ENCODE measurements at regions not wholly inside any gene's neighbourhood (a gene's known extent, or its start where the extent isn't known, plus 50 kb on each side); places are given as distances from the start of the nearest gene placed in this dataset.

DNA sequence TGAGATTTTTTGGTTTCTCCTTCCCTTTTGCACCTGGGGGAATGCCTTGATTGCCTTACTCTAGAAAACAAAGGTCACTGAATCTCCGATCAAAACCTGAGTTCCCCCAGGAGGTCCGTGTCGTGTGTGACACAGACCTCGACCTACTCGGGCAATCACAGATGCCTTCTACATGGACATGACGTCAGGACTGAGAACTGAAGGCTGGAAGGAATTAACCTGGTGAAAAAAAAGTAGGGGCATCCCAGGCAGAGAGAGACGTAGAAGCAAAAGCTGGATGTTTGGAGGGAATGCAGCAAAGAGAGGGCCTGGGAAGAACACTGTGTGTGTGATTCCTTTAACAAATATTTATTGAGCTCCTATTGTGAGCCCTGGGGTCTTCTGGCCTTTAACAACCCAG is 178.0 kb downstream of the PRDM2 start:
- in situ Hi-C loops (cut with HindIII; ENCODE audit: low pct_unique_long_range_greater_than_20kb, low sequenced_read_pairs): no loop called here

DNA sequence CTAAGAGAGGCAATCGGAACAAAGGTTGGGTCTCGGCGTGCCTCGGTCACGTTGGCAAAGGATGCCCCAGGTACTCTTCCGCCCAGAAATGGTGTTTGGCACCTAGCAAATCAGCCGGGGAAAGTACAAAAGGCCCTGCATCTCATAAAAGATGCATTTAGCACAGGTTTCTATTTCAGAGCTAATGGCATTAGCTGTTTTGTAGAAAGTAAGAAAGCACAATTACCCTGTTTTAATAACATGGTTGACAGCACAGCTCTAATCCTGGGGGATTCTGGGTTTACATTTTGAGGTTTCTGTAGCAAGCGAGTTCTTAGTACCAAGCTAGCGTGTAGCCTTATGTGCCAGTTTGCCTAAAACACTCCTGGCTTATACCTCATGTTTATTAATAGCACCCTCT is 178.5 kb downstream of the PRDM2 start:
- no peak for DNase-seq (ENCODE audit: low read depth, low spot score)

More for the DNA sequence above, 178.0 kb downstream of the PRDM2 start:
- DNase-seq (ENCODE audit: low read depth, low spot score): no peak

DNA sequence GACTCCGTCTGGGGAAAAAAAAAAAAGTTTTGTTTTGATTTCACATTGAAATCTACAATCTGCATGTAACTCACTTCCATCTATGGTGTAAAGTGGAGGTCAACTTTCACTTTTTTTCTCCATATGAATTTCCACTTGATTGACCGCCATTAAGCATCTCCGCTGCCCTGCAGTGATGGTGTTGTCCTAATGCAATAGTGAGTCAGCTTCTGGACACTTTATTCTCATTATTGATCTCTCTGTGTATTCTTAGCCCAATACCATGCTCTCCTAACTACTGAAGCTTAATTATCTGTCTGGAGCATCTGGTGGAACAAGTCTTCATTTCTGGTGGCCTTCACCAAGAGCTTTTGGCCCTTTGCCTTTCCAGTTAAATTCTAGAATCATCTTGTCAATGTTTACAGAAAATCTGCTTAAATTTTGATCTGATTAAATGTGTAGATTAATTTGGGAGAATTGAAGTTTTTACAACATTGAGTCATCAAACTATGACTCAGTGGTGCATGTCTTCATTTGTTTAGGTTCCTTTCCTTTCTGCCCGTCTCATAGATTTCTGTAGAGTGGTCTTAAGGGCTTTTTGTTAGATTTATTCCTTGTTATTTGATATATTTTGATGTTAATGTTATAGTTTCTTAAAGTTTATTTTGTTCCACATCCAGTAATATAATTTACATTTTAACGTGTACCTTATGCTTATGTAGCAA is 181.5 kb downstream of the PRDM2 start:
- in situ Hi-C loops (cut with HindIII; ENCODE audit: low pct_unique_long_range_greater_than_20kb, low sequenced_read_pairs): no loop called here
- DNase-seq (ENCODE audit: low read depth, low spot score): no peak

More for the DNA sequence above, 178.5 kb downstream of the PRDM2 start:
- in situ Hi-C loops (cut with HindIII; ENCODE audit: low pct_unique_long_range_greater_than_20kb, low sequenced_read_pairs): no loop called here

DNA sequence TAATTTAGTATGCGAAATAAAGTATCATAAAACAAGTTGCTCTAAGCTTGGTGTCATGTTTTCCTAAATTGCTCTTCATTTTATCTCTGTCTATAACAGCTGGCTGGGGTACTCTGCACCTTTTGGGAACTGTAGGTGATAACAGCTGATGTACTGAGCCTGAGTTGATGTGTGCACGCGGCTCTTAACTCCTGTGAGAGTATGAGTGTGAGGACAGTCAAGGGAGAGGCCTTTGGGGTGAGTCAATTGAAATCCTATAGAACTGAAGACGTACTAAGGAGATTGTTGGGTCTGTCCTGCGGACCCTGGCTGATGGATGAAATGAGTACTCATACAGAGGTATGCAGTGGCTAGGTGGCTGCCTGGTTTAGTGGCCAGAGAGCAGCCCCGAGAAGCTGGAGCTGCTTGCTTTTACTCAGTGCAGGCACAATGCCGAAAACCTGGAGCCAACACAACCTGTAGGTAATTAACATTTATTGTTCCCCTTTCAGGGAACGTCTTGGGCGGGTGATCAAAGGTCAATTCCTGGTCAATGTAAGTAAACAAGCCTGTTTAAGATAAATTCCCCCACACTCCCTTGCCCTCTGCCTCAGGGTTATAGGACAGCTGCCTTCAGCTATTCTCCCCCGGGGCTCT is 188.5 kb downstream of the PRDM2 start:
- in situ Hi-C loops (cut with HindIII; ENCODE audit: low pct_unique_long_range_greater_than_20kb, low sequenced_read_pairs): no loop called here
- no peak for DNase-seq (ENCODE audit: low read depth, low spot score)

DNA sequence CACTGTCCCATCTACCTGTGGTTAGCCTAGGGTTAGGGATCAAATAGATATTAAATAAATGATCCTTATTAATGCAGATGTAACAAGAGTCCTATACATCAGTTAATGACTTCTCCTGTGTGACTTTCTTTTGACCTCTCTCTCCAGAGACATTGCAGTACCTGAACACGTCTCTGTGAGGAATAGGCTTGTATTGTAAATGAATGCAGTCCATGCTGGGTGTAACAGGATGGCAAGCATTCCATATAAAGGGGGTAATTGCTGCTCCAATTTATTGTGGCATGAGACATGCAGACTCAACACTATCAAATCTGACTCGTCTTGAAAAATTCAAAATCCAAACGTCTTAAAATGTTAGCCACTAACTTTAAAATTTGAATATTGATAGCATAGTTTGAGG is 189.5 kb downstream of the PRDM2 start:
- DNase-seq (ENCODE audit: low read depth, low spot score): no peak
- in situ Hi-C loops (cut with HindIII; ENCODE audit: low pct_unique_long_range_greater_than_20kb, low sequenced_read_pairs): no loop called here

DNA sequence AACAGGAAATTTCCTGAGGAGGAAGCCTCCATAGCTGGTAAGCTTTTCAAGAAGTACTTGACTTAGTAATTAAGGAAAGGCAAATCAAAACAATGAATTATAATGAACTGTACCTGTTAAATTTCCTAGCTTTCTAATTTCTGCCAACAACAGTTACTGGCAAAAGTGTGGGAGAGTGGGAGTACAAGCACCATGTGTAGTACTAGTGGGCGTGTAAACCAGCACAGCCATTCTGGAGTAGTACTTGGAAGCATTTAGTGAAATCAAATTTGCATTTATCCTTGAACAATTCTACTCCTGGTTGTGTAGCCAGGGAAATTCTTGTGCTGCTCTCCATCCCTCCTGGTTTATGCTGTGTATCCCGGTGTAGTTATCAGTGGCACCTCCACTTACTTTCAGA is 190.8 kb downstream of the PRDM2 start:
- in situ Hi-C loops (cut with HindIII; ENCODE audit: low pct_unique_long_range_greater_than_20kb, low sequenced_read_pairs): no loop called here
- DNase-seq (ENCODE audit: low read depth, low spot score): no peak

DNA sequence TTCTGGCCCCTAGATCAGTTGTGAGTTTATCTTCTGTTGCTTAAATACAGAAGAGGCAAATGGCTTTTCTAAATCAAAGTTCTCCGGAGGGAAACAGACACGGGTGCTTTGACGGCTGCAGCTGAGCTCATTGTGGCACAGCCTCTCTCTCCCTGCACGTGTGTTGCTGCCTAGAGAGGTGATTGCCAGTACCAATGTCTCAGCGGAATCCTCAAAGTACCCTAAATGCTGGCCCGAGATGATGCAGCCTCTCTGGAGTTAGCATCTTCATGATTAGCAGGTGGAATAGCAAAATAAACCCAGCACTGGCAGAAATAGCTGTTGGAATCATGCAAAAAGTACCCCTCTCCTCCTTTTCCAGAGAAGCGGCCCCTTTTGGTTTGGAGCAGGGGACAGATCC is 192.2 kb downstream of the PRDM2 start:
- no peak for DNase-seq (ENCODE audit: low read depth, low spot score)
- in situ Hi-C loops (cut with HindIII; ENCODE audit: low pct_unique_long_range_greater_than_20kb, low sequenced_read_pairs): no loop called here

DNA sequence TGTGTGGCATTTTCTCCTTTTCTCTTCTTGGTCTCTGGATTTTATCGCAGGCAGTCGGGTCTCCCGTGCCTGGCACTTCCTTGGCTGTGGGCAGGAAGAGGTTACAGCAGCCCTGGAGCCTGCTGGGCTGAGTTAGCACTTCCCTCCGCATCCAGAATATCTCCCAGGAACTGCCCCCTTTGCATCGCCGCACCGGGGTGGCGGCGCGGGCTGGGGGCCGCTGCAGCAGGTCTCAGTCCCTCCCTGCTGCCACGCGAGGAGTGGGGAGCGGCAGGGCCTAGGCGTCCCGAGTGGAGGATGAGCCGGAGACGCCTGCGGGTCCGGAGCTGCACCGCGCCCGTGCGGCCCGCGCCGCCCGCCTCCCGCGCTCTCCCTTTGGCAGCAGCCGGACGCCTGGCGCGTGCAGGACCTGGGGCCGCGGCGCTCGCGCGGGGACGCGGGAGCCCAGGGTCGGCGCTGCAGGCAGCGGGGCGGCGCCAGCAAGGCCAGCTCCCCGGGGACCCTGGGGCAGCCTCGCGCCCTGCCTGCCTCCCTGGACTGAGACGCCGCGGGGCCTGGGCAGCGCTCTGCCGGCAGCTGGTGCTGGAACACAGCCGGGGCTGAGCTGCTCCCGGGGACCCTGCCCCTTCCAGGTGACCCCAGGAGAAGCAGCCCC is 192.8 kb downstream of the PRDM2 start:
- in situ Hi-C loops (cut with HindIII; ENCODE audit: low pct_unique_long_range_greater_than_20kb, low sequenced_read_pairs): no loop called here
- no peak for DNase-seq (ENCODE audit: low read depth, low spot score)

DNA sequence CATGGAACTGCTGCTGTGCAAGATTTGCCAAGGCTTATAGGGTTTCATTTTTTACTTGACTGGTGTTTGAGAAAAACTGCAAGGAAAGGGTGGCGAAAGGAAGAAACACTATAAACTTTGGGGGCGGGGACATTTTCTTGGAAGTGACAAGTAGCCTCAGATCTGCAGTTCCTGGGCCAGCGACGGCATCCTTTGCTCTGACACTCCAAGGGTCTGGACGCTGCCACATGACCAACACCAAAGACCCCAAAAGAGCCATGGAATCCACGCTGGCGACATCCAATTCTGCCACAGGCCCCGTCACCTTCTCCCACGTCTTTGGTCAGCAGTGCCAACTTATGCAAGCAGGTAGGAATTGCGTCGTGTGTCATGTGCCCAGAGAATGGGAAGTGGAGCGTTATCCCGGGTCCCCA is 193.4 kb downstream of the PRDM2 start:
- no peak for DNase-seq (ENCODE audit: low read depth, low spot score)
- in situ Hi-C loops (cut with HindIII; ENCODE audit: low pct_unique_long_range_greater_than_20kb, low sequenced_read_pairs): no loop called here

DNA sequence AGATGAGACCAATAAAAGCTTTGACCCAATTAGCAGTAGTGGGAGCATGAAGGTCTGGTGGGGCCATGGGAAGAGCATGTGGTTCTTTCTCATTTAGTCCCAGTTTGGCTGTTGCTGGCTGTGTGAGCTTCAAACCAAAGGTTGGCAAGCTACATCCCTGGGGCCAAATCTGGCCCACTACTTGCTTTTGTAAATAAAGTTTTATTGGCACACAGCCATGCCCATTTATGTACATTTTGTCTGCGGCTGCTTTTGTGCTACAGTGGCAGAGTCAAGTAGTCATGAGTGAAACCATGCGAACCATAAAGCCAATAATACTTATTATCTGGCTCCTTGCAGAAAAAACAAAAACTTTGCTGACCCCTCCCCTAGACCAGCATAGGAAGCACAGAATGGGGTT is 196.9 kb downstream of the PRDM2 start:
- in situ Hi-C loops (cut with HindIII; ENCODE audit: low pct_unique_long_range_greater_than_20kb, low sequenced_read_pairs): no loop called here
- no peak for DNase-seq (ENCODE audit: low read depth, low spot score)

DNA sequence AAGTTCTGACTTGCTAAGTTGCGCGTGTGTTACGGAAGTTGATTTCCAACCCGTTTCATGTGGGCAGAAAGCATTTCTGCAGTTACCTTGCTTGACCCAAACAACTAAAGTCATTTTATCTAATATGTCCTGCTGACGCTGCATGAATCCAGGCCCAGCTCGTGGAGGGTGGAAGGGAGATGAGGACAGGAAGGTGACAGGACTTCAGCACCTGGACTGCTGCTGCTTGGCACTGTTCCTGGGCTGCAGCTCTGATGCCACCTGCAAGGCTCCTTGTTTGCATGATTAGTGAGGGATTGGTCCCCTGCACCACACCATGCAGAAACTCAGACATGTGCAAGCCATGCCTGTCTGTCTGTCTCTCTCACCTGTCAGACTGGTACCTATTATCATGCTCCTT is 198.4 kb downstream of the PRDM2 start:
- in situ Hi-C loops (cut with HindIII; ENCODE audit: low pct_unique_long_range_greater_than_20kb, low sequenced_read_pairs): no loop called here
- DNase-seq (ENCODE audit: low read depth, low spot score): no peak

DNA sequence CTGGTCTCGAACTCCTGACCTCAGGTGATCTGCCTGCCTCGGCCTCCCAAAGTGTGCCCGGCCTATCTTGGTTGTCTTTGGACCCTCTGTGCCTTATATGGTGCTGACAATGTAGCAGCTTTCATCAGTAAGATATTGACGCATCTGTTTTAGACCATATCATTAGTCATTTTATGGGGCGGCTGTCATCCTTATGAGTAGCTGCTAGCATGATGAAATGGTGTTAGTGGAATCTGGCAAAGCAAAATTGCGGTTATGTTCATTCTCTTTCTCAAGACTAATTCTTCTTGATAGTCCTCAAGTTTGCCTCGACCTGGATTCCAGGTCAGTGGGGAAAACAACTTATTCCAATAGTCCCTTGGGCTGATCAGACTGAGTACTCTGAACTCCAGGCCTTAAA is 199.9 kb downstream of the PRDM2 start:
- DNase-seq (ENCODE audit: low read depth, low spot score): no peak
- in situ Hi-C loops (cut with HindIII; ENCODE audit: low pct_unique_long_range_greater_than_20kb, low sequenced_read_pairs): no loop called here

DNA sequence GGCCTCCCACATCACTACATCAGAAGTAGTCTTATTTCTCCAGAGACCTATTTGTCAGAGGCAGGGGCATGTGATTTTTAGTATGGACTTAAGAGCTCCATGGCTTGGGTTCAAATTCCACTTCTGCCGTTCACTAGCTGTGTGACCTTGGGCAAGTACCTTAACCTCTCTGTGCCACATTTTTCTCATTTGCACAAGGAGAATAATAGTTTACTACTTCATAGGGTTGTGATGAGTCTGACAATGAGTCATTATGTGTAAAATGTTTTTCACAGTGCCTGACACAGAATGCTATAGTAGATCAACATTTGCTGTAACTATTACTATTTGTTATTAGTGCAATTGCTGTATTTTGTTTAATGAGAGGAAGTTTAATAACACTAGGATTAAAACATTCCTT is 200.6 kb downstream of the PRDM2 start:
- in situ Hi-C loops (cut with HindIII; ENCODE audit: low pct_unique_long_range_greater_than_20kb, low sequenced_read_pairs): no loop called here
- DNase-seq (ENCODE audit: low read depth, low spot score): no peak

DNA sequence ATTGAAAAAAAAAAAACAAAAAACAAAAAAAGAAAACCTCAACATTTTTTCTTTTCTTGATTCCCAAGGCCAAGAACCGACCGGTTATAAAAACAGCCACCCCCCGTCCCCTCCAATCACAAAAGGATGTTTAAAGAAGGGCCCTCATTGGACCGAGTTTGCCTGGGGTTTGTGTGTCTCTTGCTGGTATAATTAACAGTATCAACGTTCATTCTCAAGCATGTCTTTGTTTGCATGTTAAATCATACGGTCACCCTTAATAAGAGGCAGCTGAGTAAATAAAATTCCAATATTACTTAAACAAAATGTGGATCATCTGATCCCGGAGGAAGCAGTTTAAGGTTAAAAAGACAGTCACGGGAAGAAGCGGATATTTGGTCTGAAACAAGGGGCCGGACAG is 201.1 kb downstream of the PRDM2 start:
- in situ Hi-C loops (cut with HindIII; ENCODE audit: low pct_unique_long_range_greater_than_20kb, low sequenced_read_pairs): no loop called here
- DNase-seq (ENCODE audit: low read depth, low spot score): peak; percentile 4

DNA sequence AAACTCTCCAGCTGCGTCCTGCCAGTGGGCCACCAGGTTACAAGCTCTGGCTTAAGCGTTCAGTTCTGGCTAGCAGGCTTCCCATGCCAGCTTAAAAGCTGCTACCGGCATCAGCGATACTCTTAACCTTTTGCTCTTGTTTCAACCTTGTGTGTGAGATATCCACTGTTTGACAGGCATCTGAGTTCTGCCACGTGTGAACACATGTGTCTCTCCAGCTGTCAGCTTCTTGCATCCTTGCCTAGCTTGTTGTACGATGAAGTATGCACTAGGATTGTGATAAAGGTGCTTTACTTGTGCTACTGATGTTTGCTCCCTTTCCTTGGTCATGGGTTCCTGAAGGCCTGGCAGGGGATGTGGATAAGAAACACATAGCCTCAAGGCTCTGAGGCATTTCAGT is 201.6 kb downstream of the PRDM2 start:
- no peak for DNase-seq (ENCODE audit: low read depth, low spot score)
- in situ Hi-C loops (cut with HindIII; ENCODE audit: low pct_unique_long_range_greater_than_20kb, low sequenced_read_pairs): no loop called here

DNA sequence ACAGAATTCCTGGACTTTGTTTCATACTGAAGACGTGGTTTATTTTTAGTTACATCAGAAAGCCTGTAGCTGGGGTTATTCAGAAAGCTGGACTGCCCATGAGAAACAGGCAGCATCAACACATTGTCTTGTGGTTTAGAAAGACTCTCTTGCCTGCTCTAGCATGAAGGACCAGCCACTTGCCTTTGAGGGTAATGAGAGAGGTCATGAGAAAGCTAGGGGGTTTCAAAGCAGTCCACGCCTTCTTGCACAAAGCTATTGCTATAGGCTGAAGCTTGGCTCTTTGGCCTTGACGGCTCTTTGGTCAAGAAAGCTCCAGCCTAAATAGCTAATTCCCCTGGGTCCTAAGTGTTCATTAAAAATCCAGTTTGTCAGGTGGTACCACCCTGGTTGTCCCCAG is 208.1 kb downstream of the PRDM2 start:
- DNase-seq (ENCODE audit: low read depth, low spot score): no peak
- in situ Hi-C loops (cut with HindIII; ENCODE audit: low pct_unique_long_range_greater_than_20kb, low sequenced_read_pairs): no loop called here

DNA sequence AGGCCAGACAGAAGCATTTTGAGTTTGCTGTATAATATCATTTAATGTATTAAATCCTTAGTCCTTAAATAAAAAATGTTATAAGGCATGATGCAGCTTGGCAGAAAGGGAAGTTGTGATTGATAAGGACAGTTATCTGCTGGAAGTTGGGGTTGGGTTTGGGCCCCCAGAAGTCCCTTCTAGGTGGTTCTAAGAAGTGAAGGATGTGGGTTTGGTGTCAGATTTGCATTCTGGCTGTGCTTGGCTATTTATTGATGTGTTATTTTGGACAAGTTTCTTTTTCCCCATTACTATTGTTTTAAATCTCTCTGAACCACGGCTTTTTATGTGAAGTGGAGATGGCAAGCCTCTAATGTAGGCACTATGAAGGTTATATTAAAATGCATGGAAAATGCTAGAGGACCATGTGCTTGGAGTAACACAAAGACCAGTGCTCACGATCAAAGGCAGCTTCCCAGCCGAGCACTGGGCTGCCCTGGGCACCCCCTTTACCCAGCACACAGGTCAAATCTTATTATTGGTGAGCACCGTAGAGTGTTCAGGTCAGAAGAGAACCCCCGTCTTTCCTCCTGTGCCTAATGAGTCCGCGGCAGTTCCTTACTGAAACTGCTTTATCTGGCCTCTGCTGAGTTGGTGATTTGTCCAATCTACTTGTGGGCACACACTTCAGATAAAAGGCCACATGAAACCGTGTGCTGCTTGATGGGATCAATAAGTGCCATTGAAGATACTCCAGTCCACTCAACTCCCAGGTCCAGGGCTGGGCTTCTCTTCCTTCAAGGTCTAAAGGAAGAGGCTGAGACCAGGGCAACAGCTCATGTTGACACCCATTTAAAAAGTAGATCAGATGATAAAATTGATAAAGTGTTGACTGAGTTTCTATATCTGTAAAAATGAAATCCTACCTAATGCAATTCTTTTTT is 212.0 kb downstream of the PRDM2 start:
- DNase-seq (ENCODE audit: low read depth, low spot score): no peak
- in situ Hi-C loops (cut with HindIII; ENCODE audit: low pct_unique_long_range_greater_than_20kb, low sequenced_read_pairs): no loop called here

DNA sequence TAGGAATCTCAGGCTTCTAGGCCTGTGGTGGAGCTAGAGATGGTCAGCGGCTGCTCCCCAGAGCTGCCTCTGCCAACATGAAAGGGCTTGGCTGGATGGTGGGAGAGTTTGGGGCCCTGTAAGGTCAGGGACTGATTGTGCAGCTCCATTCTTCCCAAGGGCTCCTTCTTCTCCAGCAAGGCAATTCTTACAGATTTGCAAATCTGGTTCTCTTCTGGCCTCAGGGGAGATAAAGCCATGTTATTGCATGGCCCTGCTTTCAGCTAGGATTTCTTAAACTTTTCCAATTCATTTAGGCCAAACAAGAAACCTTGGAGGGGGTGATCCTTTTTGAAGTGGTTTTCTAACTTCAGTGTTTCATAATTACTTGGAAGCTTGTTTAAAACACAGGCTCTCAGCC is 213.4 kb downstream of the PRDM2 start:
- in situ Hi-C loops (cut with HindIII; ENCODE audit: low pct_unique_long_range_greater_than_20kb, low sequenced_read_pairs): no loop called here
- DNase-seq (ENCODE audit: low read depth, low spot score): no peak
